GM18511 (cell line): ENCODE measurements at regions not wholly inside any gene's neighbourhood (a gene's known extent, or its start where the extent isn't known, plus 50 kb on each side); places are given as distances from the start of the nearest gene placed in this dataset.

Experiments
- ATAC-seq: cut with Tn5 transposase; IDR thresholded peaks from one replicate; pipeline ENCODE4 v1.9.1; 2021; ENCODE audit warnings: mild to moderate bottlenecking, moderate library complexity; ENCODE audit not compliant: unreplicated experiment

- ATAC-seq, result no peak
Observed at GRCh38 chr12:20212658-20213555, 155.4 kb upstream of the PDE3A start.

- no peak for ATAC-seq
Observed at GRCh38 chr12:20213723-20214625, 154.4 kb upstream of the PDE3A start.

- ATAC-seq, result no peak
Observed at GRCh38 chr12:20220339-20220738, 148.0 kb upstream of the PDE3A start.

DNA sequence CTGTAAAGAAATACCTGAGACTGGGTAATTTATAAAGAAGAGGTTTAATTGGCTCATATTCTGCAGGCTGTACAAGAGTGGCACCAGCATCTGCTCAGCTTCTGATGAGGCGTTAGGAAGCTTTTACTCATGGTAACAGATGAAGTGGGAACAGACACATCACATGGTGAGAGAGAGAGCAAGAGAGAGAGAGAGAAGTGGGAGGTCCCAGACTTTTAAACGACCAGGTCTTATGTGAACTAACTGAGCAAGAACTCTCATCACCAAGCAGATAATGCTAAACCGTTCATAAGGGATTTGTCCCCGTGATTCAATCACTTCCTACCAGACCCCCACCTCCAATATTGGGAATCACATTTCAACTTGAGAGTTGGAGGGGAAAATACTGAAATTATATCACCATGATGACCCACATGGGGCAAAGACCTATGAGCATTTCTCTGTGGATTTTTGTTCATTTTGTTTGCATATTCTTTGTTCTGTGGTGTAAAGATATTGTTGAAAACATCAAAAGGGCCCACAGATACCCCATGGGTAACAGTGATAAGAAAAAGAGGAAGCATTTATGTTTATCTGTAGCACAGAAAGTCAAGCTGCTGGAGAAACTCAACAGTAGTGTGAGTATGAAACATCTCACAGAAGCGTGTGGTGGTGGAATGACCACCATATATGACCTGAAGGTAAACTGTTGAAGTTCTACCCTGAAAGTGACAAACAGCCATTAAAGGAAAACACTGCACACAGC lies 135.2 kb upstream of the PDE3A start:
- no peak for ATAC-seq

DNA sequence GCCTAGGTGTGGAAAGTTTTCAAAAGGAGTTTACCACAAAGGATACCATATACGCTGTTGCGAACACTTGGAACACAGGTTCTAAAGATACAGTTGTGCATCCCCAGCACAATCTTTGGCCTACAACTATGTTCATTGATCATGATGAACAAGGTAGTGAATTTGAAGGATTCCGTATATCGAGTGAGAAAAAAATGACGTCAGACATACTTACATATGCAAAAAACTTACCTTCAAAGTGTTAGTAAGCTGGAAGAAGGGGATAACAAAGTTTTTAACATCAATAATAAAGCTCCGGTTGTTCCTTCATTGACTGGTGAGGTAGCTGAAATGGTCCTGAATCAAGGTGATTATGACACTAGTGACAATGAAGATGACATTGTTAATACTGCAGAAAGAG lies 133.9 kb upstream of the PDE3A start:
- ATAC-seq, result no peak

- ATAC-seq, result no peak
Observed at GRCh38 chr12:20237091-20237490, 131.2 kb upstream of the PDE3A start.

DNA sequence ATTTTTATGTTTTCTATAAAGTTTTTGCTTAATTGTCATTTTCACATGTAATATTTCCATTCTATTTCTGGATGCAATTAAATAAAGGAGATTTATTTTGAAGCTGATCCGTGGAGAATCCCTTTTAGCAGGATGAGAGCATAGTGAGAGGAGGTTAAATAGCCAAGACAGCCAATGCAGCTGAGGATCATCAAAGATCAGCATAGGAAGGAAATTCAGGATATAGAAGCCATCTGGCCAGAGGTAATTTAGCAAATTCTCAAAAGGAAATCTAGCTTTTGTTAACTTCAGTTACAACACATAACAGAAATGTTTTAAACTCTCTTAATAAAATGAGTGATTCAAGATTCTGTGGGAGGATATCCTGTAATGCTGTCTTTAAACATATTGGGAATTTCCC lies 122.8 kb upstream of the PDE3A start:
- no peak for ATAC-seq

DNA sequence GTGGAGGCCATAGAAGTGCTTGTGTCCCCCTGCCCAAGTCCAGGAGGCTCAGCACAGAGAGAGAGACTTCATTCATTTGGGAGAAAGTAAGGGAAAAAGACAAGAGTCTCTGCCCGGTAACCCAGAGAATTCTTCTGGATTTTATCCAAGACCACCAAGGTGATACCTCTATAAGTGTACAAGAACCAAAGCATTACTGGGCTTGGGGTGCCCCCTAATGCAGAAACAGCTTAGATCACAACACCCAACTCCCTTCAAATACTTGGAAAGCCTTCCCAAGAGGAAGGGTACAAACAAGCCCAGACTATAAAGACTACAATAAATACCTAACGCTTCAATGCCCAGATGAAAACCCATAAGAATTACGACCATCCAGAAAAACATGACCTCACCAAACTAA lies 119.7 kb upstream of the PDE3A start:
- no peak for ATAC-seq

GRCh38 chr12:20250761-20251160 lies 117.6 kb upstream of the PDE3A start:
- ATAC-seq, result no peak

DNA sequence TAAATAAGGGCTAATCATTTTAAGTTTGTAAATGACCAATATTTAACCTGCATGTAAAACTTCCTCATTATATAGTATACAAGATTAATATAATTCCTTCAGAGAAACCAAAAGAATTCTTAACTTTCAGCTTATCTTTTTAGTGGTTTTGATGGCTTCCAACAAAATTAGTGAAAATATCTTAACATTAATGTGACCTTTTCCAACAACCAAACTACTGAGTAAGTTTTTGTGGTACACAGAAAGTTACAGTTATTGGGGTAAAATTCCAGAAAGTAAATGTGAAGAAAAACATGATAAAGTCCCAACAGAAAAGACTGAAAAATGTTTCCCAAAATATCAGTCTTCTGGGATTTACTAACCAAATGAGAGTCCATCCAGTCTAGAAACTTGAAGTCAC lies 111.0 kb upstream of the PDE3A start:
- no peak for ATAC-seq

- ATAC-seq, result no peak
Observed at GRCh38 chr12:20259786-20260185, 108.6 kb upstream of the PDE3A start.

- no peak for ATAC-seq
Observed at GRCh38 chr12:20260851-20261250, 107.5 kb upstream of the PDE3A start.

DNA sequence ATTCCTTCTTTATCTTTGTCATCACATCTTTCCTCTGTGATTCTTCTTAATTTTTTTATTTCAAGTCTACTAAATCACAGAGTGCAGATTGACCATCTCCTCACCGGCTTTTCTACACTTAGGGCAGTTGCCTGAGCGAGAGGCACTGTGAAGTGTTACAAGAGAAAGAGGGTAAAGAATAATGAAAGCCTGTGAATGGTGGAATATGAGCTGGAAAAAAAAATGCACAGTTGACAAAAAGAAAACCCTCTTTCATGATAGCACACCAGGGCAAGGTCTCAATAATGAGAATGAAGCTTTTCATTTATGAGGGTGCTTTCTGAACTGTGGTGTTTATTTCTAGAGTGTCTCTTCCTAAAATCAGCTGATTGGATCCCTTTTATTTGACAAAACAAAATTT lies 106.2 kb upstream of the PDE3A start:
- ATAC-seq, result no peak

DNA sequence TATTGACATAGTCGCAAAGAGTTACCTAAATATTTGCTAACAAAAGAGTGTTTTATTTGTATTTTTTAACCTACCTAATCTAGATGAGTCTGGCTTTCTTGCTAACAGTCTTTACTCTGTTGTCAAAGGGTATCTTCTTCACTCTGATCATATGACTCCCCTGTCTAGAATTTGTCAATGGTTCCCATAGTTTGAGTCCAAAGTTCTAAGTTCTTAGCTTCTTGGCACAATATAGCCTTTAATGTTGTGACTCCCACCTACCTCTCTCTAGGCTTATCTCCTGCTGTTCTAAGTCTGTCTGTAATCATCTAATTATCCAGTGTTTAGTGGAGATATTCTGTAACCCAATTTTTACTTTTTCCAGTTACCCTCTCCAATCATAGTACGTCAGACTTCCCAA lies 104.3 kb upstream of the PDE3A start:
- ATAC-seq, result no peak

DNA sequence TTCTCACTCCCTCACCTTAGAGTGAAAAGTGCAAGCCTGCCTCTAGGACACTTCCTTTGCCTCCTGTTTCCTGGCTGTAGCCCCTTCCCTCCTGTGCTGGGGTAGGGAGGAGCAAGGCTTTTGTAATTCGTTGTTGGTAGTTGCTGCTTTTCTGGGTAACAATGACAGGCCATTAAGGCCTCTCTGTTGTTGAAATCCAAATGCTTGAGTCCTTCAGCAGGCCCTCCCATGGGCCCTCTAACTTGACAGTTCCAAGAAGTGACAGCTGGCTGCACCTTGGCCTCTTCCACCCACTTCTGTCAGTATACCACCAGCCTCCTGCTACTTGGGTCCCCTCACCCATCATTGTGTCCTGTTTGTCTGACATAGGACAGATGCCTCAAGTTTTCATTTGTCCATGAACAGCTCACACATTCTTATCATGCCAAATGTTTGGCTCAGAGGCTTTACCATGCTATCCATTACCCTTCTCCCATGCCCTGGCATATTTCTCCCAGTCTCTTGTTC lies 103.7 kb upstream of the PDE3A start:
- ATAC-seq, result no peak

- ATAC-seq, result no peak
Observed at GRCh38 chr12:20268121-20268732, 100.1 kb upstream of the PDE3A start.

DNA sequence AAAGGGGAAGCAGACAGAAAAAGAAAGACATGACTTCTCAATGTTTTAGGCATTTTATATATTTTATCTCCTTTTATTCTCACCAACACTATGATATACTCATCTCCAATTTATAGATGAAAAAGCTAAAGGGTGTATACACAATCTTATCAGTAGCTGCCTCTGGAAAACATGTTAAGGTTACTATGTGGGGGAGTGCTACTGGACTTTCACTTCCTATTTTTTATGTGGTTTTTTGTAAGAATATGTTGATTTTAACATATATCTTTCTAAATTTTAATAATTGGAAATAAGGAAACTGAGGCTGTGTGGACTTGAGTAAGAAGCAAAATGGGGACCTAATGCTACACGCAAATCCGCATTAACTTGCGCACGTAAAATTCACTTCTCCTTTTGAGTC lies 99.6 kb upstream of the PDE3A start:
- ATAC-seq, result no peak

DNA sequence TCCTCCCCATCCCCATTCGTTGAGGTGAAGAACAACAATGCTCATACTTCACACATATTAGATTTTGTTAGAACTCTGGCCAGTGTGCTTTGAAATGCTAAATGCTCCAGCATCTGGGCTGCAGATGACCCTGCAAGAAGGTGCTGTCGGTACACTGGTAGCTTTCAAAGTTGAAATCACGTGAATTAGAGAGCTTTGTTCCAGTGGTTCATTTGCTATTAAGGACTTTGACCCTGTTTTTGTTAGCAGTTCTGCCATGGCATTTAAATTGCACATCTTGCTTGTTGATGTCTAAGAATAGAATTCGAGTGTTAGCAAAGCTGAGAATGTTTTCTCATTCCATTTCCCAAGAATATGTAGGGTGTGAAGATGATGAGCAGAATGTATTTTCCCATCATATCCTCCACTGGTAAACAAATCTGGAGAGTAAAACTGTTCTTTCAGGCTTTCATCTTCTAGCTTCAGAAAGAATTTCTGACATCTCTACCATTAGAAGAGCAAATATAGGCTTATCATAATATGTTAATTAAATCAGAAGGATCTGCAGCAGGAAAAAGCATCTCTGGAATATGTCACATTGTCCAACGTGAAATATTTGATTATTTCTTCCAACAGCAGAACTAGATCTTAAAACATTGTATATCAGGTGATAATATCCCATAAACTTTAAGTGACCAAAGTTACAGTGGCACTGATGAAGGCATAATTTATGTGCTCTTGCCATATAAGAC lies 98.8 kb upstream of the PDE3A start:
- no peak for ATAC-seq

- ATAC-seq, result no peak
Observed at GRCh38 chr12:20270557-20270956, 97.8 kb upstream of the PDE3A start.

DNA sequence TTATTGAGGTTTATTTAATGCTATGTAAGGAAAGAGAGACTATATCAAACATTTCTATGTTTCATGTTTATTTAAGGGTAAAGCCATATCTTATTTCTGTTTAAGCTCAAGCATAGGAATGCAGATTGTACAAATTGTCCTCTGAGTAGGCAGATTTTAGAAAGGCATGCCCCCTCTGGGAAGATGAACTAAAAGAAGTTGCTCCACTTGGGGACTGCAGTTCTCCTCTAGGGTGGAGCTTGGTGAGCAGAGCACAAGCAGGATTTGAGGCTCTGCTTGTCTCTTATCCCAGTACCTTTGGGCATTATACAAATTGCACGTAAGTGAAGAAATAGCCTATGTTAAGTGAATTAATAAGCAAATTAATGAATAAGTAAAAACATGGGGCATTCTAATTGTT lies 96.2 kb upstream of the PDE3A start:
- no peak for ATAC-seq
